GM06990 (cell line): ENCODE measurements at regions not wholly inside any gene's neighbourhood (a gene's known extent, or its start where the extent isn't known, plus 50 kb on each side); places are given as distances from the start of the nearest gene placed in this dataset.
"Not testable (repeated sequence)": the region's sequence is repeated elsewhere in the genome, so short reads cannot be mapped to it uniquely, and the experiment has no call there.

ENCODE experiments used
- DNase-seq: peaks from one replicate; pipeline ENCODE4 v3.0.0-alpha.2; 2011; ENCODE audit not compliant: insufficient read length; ENCODE audit errors: extremely low read depth
- H3K27me3 ChIP-seq: replicated peaks from 2 replicates; pipeline ENCODE4 v1.6.0; 2011; ENCODE audit warnings: low read length; ENCODE audit not compliant: control insufficient read depth, insufficient read depth
- H3K36me3 ChIP-seq: 2 replicates; pipeline ENCODE4 v1.5.1; 2011; ENCODE audit warnings: low read length; ENCODE audit not compliant: control insufficient read depth, insufficient read depth
- H3K4me3 ChIP-seq: replicated peaks from 2 replicates; pipeline ENCODE4 v1.5.1; 2011; ENCODE audit warnings: low read depth, mild to moderate bottlenecking, control low read depth, low read length
- TF ChIP-seq, protein P1 (sequence below): IDR thresholded peaks from 2 replicates; pipeline ENCODE4 v1.5.1; 2011; ENCODE audit warnings: low read length, control low read depth, mild to moderate bottlenecking, inconsistent platforms; ENCODE audit not compliant: insufficient read depth, poor library complexity, severe bottlenecking

DNA sequence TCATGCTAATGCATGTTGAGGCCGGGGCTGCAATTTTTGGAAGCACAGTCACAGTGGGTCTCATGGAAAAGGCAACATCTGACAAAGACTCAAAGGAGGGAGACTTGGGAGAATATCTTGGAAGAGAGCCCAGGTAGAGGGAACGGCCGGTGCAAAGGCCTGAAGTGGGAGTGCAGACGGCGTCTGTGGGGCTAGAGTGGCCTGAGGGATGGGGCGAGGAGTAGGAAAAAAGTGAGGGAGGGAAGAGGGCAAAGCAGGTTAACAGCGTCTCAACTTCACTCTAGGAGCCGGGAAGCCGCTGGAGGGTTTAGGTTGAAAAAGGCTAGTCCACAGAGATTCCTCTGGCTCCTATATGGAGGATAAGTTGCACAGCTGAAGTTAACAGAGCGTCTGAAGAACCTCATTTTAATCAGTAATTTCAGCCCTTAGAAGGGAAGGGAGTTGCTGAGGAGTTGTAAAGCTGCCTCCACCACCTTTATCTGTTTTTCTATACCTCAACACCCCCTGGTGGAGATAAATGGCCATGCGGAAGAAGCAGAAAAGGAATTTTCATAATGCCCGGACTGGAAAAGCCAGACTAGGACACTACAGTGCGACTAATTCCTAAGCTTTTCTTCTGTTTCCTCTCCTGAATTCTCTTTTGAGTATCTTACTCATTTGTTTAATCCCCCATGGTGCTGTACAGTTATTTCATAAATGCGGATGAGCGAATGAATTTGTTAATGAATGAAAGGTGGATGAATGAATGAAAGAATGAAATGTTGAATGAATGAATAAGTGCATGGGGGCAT is 78.7 kb upstream of the ZNF281 start:
- no peak for DNase-seq
- Histone ChIP-seq H3K27me3 (no peaks in the 10 kb centered on the region), H3K4me3 (no peak overlapping the region), H3K36me3 (no peaks in the 10 kb centered on the region)
- TF ChIP-seq, protein P1, sequence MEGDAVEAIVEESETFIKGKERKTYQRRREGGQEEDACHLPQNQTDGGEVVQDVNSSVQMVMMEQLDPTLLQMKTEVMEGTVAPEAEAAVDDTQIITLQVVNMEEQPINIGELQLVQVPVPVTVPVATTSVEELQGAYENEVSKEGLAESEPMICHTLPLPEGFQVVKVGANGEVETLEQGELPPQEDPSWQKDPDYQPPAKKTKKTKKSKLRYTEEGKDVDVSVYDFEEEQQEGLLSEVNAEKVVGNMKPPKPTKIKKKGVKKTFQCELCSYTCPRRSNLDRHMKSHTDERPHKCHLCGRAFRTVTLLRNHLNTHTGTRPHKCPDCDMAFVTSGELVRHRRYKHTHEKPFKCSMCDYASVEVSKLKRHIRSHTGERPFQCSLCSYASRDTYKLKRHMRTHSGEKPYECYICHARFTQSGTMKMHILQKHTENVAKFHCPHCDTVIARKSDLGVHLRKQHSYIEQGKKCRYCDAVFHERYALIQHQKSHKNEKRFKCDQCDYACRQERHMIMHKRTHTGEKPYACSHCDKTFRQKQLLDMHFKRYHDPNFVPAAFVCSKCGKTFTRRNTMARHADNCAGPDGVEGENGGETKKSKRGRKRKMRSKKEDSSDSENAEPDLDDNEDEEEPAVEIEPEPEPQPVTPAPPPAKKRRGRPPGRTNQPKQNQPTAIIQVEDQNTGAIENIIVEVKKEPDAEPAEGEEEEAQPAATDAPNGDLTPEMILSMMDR = peak; percentile 77

DNA sequence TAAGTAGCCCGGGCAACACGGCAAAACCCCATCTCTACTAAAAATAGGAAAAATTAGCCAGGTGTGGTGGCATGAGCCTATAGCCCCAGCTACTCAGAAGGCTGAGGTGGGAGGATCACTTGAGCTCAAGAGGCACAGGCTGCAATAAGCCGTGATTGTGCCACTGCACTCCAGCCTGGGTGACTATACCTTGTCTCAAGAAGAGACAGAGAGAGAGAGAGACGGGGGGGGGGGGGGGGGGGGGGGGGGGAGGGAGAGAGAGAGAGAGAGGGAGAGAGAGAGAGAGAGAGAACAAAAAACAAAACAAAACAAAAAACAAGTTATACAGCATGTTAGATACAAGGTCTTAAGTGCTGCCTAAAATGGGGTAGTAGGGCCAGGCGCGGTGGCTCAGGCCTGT is 77.8 kb upstream of the ZNF281 start:
- Histone ChIP-seq H3K27me3 (no peaks in the 10 kb centered on the region), H3K36me3 (no peaks in the 10 kb centered on the region), H3K4me3 (no peak overlapping the region)
- DNase-seq = no peak
- TF ChIP-seq, protein P1 = no peak

DNA sequence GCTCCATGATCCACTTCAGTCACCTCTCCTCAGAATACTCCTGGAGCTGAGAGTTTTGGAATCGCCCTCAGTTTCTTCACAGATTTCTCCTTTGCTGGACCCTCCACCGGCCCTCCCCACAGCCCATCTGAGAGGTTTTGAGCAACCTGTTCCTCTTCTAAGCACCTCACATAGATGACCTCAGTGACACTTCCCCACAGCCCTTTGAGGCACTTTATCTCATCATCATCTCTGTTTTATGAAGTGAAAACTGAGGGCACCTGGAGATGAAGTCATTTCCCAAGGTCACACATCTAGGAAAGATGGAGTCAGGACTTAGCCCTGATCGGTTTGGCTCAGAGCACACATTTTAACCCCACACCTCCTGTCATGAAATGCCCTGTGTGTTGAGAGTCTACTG is 76.8 kb upstream of the ZNF281 start:
- TF ChIP-seq, protein P1 = no peak
- H3K36me3 ChIP-seq = no peaks in the 10 kb centered on the region
- no peaks in the 10 kb centered on the region for H3K27me3 ChIP-seq

DNA sequence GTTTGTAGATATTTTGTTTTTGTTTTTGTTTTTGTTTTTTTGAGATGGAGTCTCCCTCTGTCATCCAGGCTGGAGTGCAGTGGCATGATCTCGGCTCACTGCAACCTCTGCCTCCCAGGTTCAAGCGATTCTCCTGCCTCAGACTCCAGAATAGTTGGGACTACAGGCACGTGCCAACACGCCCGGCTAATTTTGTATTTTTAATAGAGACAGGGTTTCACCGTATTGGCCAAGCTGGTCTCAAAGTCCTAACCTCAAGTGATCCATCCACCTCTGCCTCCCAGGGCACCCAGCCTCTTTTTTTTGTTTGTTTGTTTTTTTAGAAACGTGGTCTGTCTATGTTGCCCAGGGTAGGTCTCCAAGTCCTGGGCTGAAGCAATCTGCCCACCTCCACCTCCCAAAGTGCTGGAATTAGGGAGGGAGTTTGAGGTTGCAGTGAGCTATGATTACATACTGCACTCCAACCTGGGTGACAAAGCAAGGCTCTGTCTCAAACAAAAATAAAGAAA is 74.7 kb upstream of the ZNF281 start:
- H3K27me3 ChIP-seq, H3K36me3 ChIP-seq, DNase-seq, H3K4me3 ChIP-seq: not testable (repeated sequence)

More for the DNA sequence above, 76.8 kb upstream of the ZNF281 start:
- DNase-seq = peak; percentile 44
- no peak overlapping the region for H3K4me3 ChIP-seq

DNA sequence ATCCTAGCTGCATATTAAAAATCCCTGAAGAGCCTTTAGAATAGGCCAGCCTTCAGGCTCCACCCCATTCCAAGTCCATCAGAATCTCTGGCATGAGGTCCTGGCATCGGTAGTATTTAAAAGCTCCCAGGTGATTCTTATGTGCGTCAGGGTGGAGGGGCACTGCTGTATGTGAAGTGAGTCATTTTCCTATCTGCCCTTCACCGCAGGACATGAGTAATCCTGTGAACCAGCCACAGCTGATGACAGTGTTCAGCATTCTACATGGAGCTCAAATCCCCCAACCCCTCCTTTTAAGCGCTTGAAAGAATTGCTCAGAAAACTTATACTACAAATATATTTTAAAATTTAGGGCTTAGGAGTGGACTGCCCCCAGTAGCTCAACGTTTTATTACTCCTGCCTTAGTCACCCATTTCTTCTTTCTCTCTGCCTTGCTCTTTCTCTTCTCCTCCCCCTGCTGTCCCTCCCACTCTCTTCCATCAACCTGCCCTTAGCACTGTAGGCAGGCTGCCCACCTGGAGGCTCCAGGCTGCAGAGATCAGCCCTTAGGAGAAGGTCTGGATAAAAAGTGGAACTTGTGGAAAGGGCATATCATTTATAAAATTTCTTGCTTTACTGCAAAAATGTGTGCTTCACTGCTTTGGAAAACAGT is 73.8 kb upstream of the ZNF281 start:
- no peak overlapping the region for H3K4me3 ChIP-seq

DNA sequence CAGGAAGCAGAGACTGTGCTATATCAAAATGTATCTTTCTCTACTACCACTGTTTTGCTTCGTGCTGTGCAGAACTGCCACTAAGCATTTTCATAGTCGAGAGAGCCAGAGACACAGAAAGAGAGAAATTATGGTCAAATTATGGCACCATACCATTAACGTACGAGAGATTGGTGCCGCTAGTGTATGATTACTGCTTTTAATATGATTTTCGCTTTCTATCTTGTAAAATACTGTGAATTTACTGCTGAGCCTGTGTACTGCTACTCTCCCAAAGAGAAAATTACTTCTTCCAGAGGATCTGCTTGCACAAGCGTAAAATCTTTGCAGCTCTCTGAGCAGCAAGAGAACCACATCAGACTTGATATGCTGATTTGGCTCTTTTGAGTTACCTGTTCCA is 71.1 kb upstream of the ZNF281 start:
- no peaks in the 10 kb centered on the region for H3K36me3 ChIP-seq
- no peak overlapping the region for H3K4me3 ChIP-seq
- H3K27me3 ChIP-seq = no peaks in the 10 kb centered on the region
- no peak for DNase-seq
- TF ChIP-seq, protein P1 = no peak

More for the DNA sequence above, 73.8 kb upstream of the ZNF281 start:
- Histone ChIP-seq H3K36me3 (no peaks in the 10 kb centered on the region), H3K27me3 (no peaks in the 10 kb centered on the region)
- DNase-seq = peak; percentile 52
- TF ChIP-seq, protein P1 = no peak
